GM12891 (cell line): ENCODE measurements at regions not wholly inside any gene's neighbourhood (a gene's known extent, or its start where the extent isn't known, plus 50 kb on each side); places are given as distances from the start of the nearest gene placed in this dataset.

Source experiments
- PAX5 ChIP-seq: IDR thresholded peaks from 2 replicates; pipeline ENCODE4 v1.6.1; 2011; ENCODE audit warnings: low read length, moderate library complexity, mild to moderate bottlenecking; ENCODE audit not compliant: insufficient read depth, severe bottlenecking
- POLR2A ChIP-seq: IDR thresholded peaks from 2 replicates; pipeline ENCODE4 v1.6.1; 2011; ENCODE audit warnings: low read depth, low read length, control low read depth
- POLR2AphosphoS5 ChIP-seq: IDR thresholded peaks from 2 replicates; pipeline ENCODE4 v1.6.1; 2011; ENCODE audit warnings: low read depth, low read length, control low read depth
- SPI1 ChIP-seq: IDR thresholded peaks from 2 replicates; pipeline ENCODE4 v1.6.1; 2011; ENCODE audit warnings: low read depth, low read length, control low read depth
- TAF1 ChIP-seq: IDR thresholded peaks from 2 replicates; pipeline ENCODE4 v1.6.1; 2011; ENCODE audit warnings: low read depth, low read length, control low read depth

DNA sequence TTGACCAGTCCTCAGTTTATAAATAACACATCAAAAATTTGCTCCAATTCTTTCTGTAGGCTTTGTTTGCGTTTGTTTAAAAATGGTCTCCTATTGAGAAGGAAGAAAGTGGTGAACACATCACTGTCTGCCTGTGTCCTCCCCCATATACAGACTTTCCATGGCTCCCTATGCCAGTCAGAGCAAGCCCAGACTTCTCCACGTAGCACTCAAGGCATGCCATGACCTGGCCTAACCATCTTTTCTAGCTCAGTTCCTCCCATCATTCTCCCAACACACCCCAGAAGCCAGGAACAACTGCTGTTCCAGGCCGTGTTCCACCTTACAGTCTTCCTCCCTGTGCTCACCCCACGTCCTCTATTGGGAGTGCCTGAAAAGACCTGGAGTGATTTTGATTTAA lies 129.6 kb upstream of the ZNF618 start:
- TF ChIP-seq POLR2AphosphoS5 = no peak
- no peak for TF ChIP-seq TAF1
- no peak for TF ChIP-seq POLR2A
- TF ChIP-seq PAX5 = no peak
- no peak for TF ChIP-seq SPI1
